Upper lobe of left lung (tissue), 6 donors: ENCODE measurements at regions not wholly inside any gene's neighbourhood (a gene's known extent, or its start where the extent isn't known, plus 50 kb on each side); places are given as distances from the start of the nearest gene placed in this dataset.

Experiments used
- ATAC-seq, 2 donors: fragments of 200-7000 bp; cut with Tn5 transposase; one replicate each; pipeline ENCODE4 v1.9.1; 2022; ENCODE audit warnings: mild to moderate bottlenecking in 2 of 2, moderate library complexity in 2 of 2; ENCODE audit not compliant: low FRiP score in 2 of 2
- DNase-seq, 2 donors: peaks; one replicate each; pipeline ENCODE4 v3.0.0-alpha.2; 2019 to 2020
- H3K27ac ChIP-seq, 4 donors: fragments of 200-600 bp; sonication (generic); one replicate each; pipeline ENCODE4 v1.5.1; 2016 to 2019
- H3K27me3 ChIP-seq, 4 donors: fragments of 200-600 bp; sonication (generic); one replicate each; pipeline ENCODE4 v1.5.1; 2017 to 2019
- H3K36me3 ChIP-seq, 4 donors: fragments of 200-600 bp; sonication (generic); one replicate each; pipeline ENCODE4 v1.5.1; 2016 to 2019
- H3K4me1 ChIP-seq, 4 donors: fragments of 200-600 bp; sonication (generic); one replicate each; pipeline ENCODE4 v1.5.1; 2018 to 2019
- H3K4me3 ChIP-seq, 4 donors: fragments of 200-600 bp; sonication (generic); one replicate each; pipeline ENCODE4 v1.5.1; 2017 to 2019; ENCODE audit warnings: mild to moderate bottlenecking in 2 of 4, moderate library complexity in 1 of 4
- H3K9me3 ChIP-seq, 4 donors: fragments of 200-600 bp; sonication (generic); one replicate each; pipeline ENCODE4 v1.5.1; 2018 to 2019
- EP300 ChIP-seq, 4 donors: sonication (generic); formaldehyde crosslinking; IDR thresholded peaks; one replicate each; pipeline ENCODE4 v1.5.1; 2017; ENCODE audit warnings: antibody characterized with exemption in 4 of 4, control low read depth in 2 of 4
- POLR2A ChIP-seq, 4 donors: fragments of 450-650 bp; IDR thresholded peaks; one replicate each; pipeline ENCODE4 v1.5.1; 2016 to 2017; ENCODE audit warnings: antibody characterized with exemption in 4 of 4, mild to moderate bottlenecking in 2 of 4
- POLR2AphosphoS5 ChIP-seq, 2 donors: sonication (generic); formaldehyde crosslinking; IDR thresholded peaks; one replicate each; pipeline ENCODE4 v1.5.1; 2017; ENCODE audit warnings: antibody characterized with exemption in 2 of 2
- WGBS, 2 donors: methylation state at CpG; one replicate each; pipeline ENCODE4 v1.1.5; 2017 to 2018; 5-methylcytosine and 5-hydroxymethylcytosine counted together
- TF ChIP-seq, protein P1 (sequence below), 6 experiments: fragments of 450-650 bp in 4 of 6; fragments of 200-600 bp in 2 of 6; sonication (generic) in 2 of 6; IDR thresholded peaks; one replicate each; pipeline ENCODE4 v1.5.1; 2016 to 2019; ENCODE audit warnings: antibody characterized with exemption in 6 of 6
- donor health status: DM: no; HTN: no; CAD: no; lungs with moderate emphysema.
- donor health status: DM: no; HTN: yes; CAD: no; lungs with severe emphysema.

DNA sequence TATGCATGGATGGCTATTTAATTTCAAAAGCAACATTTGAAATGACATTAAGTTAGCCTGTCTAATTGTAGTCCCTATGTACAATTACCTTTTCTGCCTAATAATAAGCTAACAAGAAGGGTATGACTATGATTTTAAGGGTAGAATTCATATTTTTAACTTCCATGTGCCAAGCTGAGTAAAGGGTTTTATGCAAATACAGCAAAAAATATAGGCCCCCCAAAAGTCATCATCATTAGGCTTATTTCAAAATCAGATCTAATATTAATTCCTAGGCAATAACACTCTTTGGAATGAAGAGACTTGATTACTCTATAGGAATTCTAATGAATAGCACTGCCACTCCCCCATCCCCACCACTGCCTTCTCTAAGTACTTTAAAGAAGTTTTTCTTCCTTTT lies 155.9 kb upstream of the DYNLRB2 start:
- no peak for TF ChIP-seq POLR2AphosphoS5 (IDR thresholded peaks at IDR 0.05)
- no peak for TF ChIP-seq EP300 (IDR thresholded peaks at IDR 0.05)
- TF ChIP-seq POLR2A (IDR thresholded peaks at IDR 0.05), result no peak
- H3K4me1 ChIP-seq, result no peaks in the 10 kb centered on the region
- H3K27me3 ChIP-seq, result no peaks in the 10 kb centered on the region
- H3K27ac ChIP-seq, result no peak overlapping the region
- no peaks in the 10 kb centered on the region for H3K36me3 ChIP-seq
- no peak for DNase-seq
- H3K9me3 ChIP-seq, result no peaks in the 10 kb centered on the region
- H3K4me3 ChIP-seq, result no peak overlapping the region
- no peak for ATAC-seq

DNA sequence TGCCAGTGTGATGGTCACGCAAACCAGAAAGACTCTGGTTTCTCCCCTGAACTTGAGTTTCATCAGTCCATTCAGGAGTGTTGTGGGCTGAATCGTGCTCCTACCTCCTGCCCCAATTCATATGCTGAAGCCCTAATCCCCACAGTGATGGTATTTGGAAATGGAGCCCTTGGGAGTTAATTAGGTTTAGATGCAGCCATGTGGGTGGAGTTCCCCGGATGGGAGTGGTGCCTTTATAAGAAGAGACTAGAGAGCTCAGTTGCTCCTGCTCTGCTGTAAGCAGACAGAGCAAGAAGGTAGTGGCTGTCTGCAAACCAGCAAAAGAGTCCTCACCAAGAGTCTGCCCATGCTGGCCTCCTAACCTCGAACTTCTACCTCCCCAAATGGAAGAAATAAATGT lies 160.3 kb upstream of the DYNLRB2 start:
- TF ChIP-seq POLR2AphosphoS5 (IDR thresholded peaks at IDR 0.05) (no peak), POLR2A (IDR thresholded peaks at IDR 0.05) (no peak), EP300 (IDR thresholded peaks at IDR 0.05) (no peak)
- TF ChIP-seq, protein P1, sequence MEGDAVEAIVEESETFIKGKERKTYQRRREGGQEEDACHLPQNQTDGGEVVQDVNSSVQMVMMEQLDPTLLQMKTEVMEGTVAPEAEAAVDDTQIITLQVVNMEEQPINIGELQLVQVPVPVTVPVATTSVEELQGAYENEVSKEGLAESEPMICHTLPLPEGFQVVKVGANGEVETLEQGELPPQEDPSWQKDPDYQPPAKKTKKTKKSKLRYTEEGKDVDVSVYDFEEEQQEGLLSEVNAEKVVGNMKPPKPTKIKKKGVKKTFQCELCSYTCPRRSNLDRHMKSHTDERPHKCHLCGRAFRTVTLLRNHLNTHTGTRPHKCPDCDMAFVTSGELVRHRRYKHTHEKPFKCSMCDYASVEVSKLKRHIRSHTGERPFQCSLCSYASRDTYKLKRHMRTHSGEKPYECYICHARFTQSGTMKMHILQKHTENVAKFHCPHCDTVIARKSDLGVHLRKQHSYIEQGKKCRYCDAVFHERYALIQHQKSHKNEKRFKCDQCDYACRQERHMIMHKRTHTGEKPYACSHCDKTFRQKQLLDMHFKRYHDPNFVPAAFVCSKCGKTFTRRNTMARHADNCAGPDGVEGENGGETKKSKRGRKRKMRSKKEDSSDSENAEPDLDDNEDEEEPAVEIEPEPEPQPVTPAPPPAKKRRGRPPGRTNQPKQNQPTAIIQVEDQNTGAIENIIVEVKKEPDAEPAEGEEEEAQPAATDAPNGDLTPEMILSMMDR (IDR thresholded peaks at IDR 0.05), result no peak
- whole genome bisulfite sequencing, 2 donors, result 66 to 83% methylated on average over 2 to 4 of the region's 4 CpGs
- H3K4me3 ChIP-seq, result no peak overlapping the region

DNA sequence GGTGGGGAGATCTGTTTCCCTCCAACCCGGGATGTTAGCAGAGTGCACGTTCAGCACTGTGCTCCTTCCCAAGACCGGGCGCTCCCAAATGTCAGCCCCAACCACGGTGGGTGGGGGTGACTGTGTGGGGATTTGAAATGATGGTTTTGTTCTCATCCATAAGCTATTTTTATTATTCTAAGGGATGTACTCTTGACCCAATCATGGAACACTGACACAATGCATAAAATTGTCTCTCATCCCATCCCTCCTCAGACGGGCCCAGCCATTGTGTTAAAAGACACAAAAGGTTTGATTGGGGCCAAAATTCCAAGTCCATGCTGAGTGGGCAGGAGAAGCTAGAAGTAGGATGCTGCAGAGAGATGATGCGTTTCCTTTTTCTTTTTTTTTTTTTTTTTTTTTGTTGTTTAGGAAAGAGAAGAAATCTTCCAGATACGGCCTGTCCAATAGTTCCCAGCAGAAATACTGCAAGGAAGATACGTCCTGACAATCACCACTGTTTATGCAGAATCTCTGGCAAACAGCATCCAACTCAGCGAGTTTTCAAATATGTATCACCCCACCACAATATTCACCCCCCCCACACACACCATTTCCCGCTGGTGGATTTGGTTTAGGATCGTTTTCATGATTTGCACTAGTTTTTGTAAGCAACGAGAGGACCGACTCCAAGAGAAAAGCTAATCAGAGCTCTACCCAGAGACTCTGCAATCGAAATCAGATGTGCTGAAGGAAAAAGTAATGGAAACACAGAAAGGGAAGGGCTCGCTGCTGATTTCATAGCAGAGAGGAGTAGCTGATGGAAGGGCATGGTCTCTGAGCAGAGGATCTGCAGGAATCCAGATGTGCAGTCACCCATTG lies 163.5 kb upstream of the DYNLRB2 start:
- H3K27ac ChIP-seq, result no peak overlapping the region
- no peaks in the 10 kb centered on the region for H3K9me3 ChIP-seq
- H3K27me3 ChIP-seq, result no peaks in the 10 kb centered on the region
- TF ChIP-seq POLR2A (IDR thresholded peaks at IDR 0.05) (no peak), POLR2AphosphoS5 (IDR thresholded peaks at IDR 0.05) (no peak), EP300 (IDR thresholded peaks at IDR 0.05) (no peak)
- TF ChIP-seq, protein P1 (IDR thresholded peaks at IDR 0.05), result no peak
- no peaks in the 10 kb centered on the region for H3K36me3 ChIP-seq
- H3K4me1 ChIP-seq, result no peaks in the 10 kb centered on the region
- WGBS, 2 donors, result 79 to 85% methylated on average over 16 of the region's 16 CpGs
- ATAC-seq (no peak), DNase-seq (no peak)
- H3K4me3 ChIP-seq, result no peak overlapping the region

More for the DNA sequence above, 160.3 kb upstream of the DYNLRB2 start:
- Histone ChIP-seq H3K36me3 (no peaks in the 10 kb centered on the region), H3K4me1 (no peaks in the 10 kb centered on the region), H3K27ac (no peak overlapping the region), H3K9me3 (no peaks in the 10 kb centered on the region), H3K27me3 (no peaks in the 10 kb centered on the region)
- ATAC-seq (no peak), DNase-seq (no peak)

DNA sequence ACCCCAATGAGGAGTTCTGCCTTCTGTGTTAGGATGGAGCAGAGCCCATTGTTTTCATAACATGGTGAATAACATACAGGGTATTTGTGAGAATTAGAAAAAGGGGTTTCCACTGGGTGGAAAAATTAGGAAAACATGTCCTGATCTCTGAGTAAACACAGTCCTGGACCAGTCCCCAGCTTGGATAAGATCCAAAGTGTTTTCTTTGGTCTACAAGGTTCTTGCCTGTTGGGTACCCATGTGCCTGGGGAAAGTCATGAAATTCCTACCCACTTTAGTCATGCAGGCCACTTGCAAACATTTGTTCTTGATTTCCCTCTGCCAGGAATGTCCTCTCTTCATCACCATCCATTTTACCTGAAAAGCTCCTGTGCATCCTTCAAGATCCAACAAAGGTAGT lies 164.8 kb upstream of the DYNLRB2 start:
- H3K27ac ChIP-seq, result no peak overlapping the region
- no peak for ATAC-seq
- no peak for DNase-seq
- H3K9me3 ChIP-seq, result no peaks in the 10 kb centered on the region
- H3K27me3 ChIP-seq, result no peaks in the 10 kb centered on the region
- no peak overlapping the region for H3K4me3 ChIP-seq
- no peaks in the 10 kb centered on the region for H3K4me1 ChIP-seq
- TF ChIP-seq EP300 (IDR thresholded peaks at IDR 0.05) (no peak), POLR2A (IDR thresholded peaks at IDR 0.05) (no peak), POLR2AphosphoS5 (IDR thresholded peaks at IDR 0.05) (no peak)
- TF ChIP-seq, protein P1 (IDR thresholded peaks at IDR 0.05), result no peak
- no peaks in the 10 kb centered on the region for H3K36me3 ChIP-seq

DNA sequence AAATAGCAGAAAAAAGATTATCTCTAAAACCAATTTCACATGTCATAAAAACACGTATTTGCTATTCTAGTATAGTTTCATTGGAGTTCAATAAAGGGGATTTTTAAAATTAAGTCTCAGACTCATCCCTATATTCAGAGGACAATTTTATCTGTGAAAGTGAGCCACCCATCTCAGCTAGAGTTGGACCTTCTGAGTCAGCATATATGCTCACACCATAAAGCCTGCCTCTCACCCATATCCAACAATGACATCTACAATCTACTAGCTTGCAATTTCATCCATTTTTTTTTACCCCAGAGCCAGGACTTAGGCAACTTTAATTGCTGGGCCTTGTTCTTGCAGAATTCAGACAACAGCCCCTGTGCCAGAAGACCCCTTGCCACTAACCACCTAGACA lies 165.3 kb upstream of the DYNLRB2 start:
- Histone ChIP-seq H3K9me3 (no peaks in the 10 kb centered on the region), H3K4me1 (no peaks in the 10 kb centered on the region), H3K4me3 (no peak overlapping the region), H3K27ac (no peak overlapping the region), H3K36me3 (no peaks in the 10 kb centered on the region), H3K27me3 (no peaks in the 10 kb centered on the region)
- TF ChIP-seq EP300 (IDR thresholded peaks at IDR 0.05), result no peak
- no peak for TF ChIP-seq POLR2A (IDR thresholded peaks at IDR 0.05)
- TF ChIP-seq, protein P1 (IDR thresholded peaks at IDR 0.05), result no peak
- no peak for TF ChIP-seq POLR2AphosphoS5 (IDR thresholded peaks at IDR 0.05)
- DNase-seq (no peak), ATAC-seq (no peak)
- 71 to 95% methylated on average over 1 of the region's 1 CpG for WGBS, 2 donors
